ENCODE measurements at regions not wholly inside any gene's neighbourhood (a gene's known extent, or its start where the extent isn't known, plus 50 kb on each side); places are given as distances from the start of the nearest gene placed in this dataset.
A peak's percentile ranks its signal among the peaks of the same experiment; 100 is the strongest.

DNA sequence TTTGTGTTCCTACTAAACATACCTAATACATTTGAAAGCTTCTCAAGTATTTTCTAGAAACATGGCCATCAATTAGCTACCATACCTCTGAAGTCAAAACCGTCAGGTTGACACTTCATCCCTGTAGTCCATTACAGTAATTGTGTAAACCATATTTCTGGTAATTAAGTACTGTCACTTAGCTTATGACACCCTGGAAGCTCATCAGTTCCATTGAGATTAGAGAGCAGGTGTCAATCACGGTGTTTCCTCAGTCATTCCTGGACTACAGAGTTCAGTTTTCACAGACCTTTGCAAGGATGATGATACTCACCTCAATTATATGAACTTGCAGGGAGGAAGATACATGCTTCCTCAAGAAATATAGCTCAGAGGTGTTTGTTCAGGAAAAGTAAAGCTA is 552.0 kb downstream of the SI start:
- Histone ChIP-seq H3K4me3 (no peak overlapping the region), H3K36me3 (no peaks in the 10 kb centered on the region), H3K4me1 (no peaks in the 10 kb centered on the region), H3K27ac (no peak overlapping the region), H3K27me3 (no peaks in the 10 kb centered on the region), H3K9me3 (no peaks in the 10 kb centered on the region)
- TF ChIP-seq, protein P1, sequence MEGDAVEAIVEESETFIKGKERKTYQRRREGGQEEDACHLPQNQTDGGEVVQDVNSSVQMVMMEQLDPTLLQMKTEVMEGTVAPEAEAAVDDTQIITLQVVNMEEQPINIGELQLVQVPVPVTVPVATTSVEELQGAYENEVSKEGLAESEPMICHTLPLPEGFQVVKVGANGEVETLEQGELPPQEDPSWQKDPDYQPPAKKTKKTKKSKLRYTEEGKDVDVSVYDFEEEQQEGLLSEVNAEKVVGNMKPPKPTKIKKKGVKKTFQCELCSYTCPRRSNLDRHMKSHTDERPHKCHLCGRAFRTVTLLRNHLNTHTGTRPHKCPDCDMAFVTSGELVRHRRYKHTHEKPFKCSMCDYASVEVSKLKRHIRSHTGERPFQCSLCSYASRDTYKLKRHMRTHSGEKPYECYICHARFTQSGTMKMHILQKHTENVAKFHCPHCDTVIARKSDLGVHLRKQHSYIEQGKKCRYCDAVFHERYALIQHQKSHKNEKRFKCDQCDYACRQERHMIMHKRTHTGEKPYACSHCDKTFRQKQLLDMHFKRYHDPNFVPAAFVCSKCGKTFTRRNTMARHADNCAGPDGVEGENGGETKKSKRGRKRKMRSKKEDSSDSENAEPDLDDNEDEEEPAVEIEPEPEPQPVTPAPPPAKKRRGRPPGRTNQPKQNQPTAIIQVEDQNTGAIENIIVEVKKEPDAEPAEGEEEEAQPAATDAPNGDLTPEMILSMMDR (IDR thresholded peaks at IDR 0.05) = no peak
- no peak for ATAC-seq
- no peak for DNase-seq
- intact Hi-C loops (cut with DNase I) = no loop called here

DNA sequence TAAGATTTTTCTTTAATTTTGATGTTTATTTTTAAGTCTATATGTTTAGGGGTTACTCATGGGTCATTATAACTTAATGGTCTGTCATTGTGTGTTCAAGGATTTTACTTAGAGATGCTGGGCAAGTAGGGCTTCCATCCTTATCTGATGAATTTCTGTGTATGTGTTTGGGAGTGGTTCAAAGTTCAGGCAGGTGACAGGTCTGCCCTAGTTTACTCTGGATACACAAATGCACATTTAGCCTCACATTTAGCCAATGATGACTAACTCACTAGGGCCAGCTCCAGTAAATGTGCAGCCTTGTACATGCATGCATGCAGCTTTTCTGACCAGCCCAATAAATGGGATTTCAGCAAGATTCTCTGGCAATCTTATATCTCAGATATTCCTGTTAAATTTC is 554.1 kb downstream of the SI start:
- no peaks in the 10 kb centered on the region for H3K4me1 ChIP-seq
- no peak overlapping the region for H3K4me3 ChIP-seq
- H3K9me3 ChIP-seq = no peaks in the 10 kb centered on the region
- H3K36me3 ChIP-seq = no peaks in the 10 kb centered on the region
- TF ChIP-seq, protein P1 (IDR thresholded peaks at IDR 0.05) = no peak
- H3K27me3 ChIP-seq = no peaks in the 10 kb centered on the region
- DNase-seq (no peak), ATAC-seq (no peak)
- no peak overlapping the region for H3K27ac ChIP-seq
- intact Hi-C loops (cut with DNase I) = no loop called here

DNA sequence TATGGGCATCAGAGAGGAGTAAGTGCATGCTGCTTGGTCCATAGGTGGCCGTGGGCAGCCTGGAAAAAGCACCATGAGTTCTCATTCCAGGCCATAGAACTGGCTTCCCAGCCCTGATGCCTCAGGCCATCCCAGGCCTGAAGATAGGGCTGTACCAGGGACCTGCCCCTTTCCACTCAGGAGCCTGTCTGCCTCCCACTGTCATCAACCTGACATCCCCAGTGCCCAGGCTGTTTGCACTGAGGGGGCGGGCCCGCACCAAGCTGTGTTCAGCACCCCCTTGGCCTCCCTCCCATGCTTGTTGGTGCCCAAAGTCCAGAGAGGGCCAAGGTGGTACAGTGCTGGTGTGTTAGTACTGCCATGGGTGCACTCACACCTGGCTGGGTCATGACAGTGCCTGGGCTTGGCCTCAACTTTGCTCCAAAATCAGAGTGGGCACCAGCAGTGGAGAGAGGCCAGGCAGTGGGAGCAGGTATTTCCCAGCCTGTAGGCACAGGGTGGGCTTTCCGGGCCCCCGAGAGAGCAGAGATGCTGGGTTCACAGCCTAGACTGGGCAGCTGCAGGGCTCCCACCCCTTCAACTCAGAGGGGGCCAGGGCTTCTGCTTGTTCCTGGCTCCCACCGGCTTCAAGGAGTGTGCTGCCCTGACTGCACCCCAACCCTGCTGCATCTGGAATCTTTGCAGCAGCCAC is 556.1 kb downstream of the SI start:
- Histone ChIP-seq H3K27ac (no peak overlapping the region), H3K4me1 (no peaks in the 10 kb centered on the region), H3K4me3 (no peak overlapping the region), H3K27me3 (no peaks in the 10 kb centered on the region), H3K36me3 (no peaks in the 10 kb centered on the region), H3K9me3 (no peaks in the 10 kb centered on the region)
- TF ChIP-seq, protein P1 (IDR thresholded peaks at IDR 0.05) = no peak
- no peak for DNase-seq
- ATAC-seq = peak; percentile 46
- intact Hi-C loops (cut with DNase I) = no loop called here

DNA sequence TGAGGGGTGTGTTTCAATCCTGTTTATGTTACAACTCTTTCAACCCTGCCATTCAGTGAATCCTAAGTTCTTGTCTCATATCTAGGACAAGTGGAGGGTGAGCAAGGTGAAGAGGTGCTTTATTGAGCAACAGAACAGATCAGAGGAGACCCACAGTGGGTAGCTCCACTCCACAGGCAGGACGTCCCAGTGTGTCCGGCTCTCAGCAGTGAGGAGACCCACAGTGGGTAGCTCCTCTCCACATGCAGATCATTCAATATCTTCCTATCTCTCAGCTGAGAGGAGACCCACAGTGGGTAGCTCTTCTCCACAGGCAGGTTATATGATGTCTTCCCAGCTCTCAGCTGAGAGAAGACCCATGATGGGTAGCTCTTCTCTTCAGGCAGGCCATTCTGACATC is 556.7 kb downstream of the SI start:
- intact Hi-C loops (cut with DNase I) = no loop called here
- DNase-seq = no peak
- TF ChIP-seq, protein P1 (IDR thresholded peaks at IDR 0.05) = no peak
- no peaks in the 10 kb centered on the region for H3K36me3 ChIP-seq
- no peak overlapping the region for H3K27ac ChIP-seq
- no peaks in the 10 kb centered on the region for H3K9me3 ChIP-seq
- H3K27me3 ChIP-seq = no peaks in the 10 kb centered on the region
- no peak overlapping the region for H3K4me3 ChIP-seq
- ATAC-seq = no peak
- H3K4me1 ChIP-seq = no peaks in the 10 kb centered on the region

DNA sequence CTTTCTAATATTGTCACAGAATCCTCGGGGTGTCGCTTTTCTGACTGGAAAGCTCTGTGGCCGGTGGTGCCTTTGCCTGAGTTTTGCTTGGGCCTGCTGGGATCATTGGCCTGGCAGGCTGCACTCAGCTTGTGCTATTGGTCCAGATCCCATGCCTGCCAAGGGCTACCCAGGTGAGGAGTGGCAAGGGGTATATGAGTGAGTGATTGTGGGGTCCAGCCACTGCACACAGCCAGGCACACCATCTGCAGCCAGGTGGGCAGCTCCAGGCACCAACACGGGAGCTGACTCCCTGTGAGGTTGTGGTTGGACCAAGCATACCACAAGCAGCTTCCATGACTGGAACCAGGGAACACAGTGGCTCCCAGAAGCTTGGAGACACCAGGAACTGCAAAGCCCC is 557.2 kb downstream of the SI start:
- ATAC-seq (no peak), DNase-seq (peak; percentile 45)
- Histone ChIP-seq H3K27ac (no peak overlapping the region), H3K4me3 (no peak overlapping the region), H3K9me3 (no peaks in the 10 kb centered on the region), H3K27me3 (no peaks in the 10 kb centered on the region), H3K4me1 (no peaks in the 10 kb centered on the region), H3K36me3 (no peaks in the 10 kb centered on the region)
- TF ChIP-seq, protein P1 (IDR thresholded peaks at IDR 0.05) = no peak
- intact Hi-C loops (cut with DNase I) = no loop called here

DNA sequence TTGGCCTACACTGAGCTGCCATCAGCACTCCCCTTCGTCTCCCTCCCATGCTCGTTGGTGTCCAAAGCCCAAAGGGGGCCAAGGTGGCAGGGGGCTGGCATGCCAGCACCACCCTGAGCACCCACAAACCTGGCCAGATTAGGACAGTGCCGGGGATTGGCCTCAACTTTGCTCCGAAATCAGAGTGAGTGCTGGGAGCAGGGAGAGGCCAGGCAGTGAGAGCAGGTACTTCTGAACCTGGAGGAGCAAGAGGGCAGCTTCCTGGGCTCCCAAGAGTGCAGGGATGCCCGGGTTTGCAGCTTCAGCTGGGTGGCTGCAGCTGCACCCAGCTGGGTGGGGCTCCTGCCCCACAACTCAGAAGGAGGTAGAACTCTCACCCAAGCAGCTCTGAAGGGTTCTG is 563.0 kb downstream of the SI start:
- Histone ChIP-seq H3K4me1 (no peaks in the 10 kb centered on the region), H3K36me3 (no peaks in the 10 kb centered on the region), H3K27ac (no peak overlapping the region), H3K4me3 (no peak overlapping the region), H3K27me3 (no peaks in the 10 kb centered on the region), H3K9me3 (no peaks in the 10 kb centered on the region)
- peak; percentile 37 for DNase-seq
- intact Hi-C loops (cut with DNase I) = no loop called here
- TF ChIP-seq, protein P1 (IDR thresholded peaks at IDR 0.05) = no peak
- ATAC-seq = no peak

All from upper lobe of right lung (tissue), 1 donor.